GM20431 (cell line): ENCODE measurements at regions not wholly inside any gene's neighbourhood (a gene's known extent, or its start where the extent isn't known, plus 50 kb on each side); places are given as distances from the start of the nearest gene placed in this dataset.
"Not testable (repeated sequence)": the region's sequence is repeated elsewhere in the genome, so short reads cannot be mapped to it uniquely, and the experiment has no call there.

ENCODE experiments used
- in situ Hi-C: fragments of 300-500 bp; cut with MseI, MboI; formaldehyde crosslinking; loops from one replicate; pipeline ENCODE4 v1.15.0; 2020; ENCODE audit warnings: low sequenced_read_pairs; ENCODE audit not compliant: unreplicated experiment

- in situ Hi-C loops = no loop called here
These were observed 674.3 kb downstream of the TMEM121 start for GRCh38 chr14:106200541-106201315.

GRCh38 chr14:106201376-106201775 is 675.0 kb downstream of the TMEM121 start:
- in situ Hi-C loops = no loop called here

- in situ Hi-C loops = no loop called here
These were observed 677.1 kb downstream of the TMEM121 start for GRCh38 chr14:106203438-106203837.

GRCh38 chr14:106204063-106204462 is 677.7 kb downstream of the TMEM121 start:
- in situ Hi-C loops = no loop called here

- in situ Hi-C loops = no loop called here
These were observed 680.9 kb downstream of the TMEM121 start for GRCh38 chr14:106207316-106207715.

- in situ Hi-C loops = no loop called here
These were observed 682.4 kb downstream of the TMEM121 start for GRCh38 chr14:106208794-106209193.

GRCh38 chr14:106209755-106210154 is 683.4 kb downstream of the TMEM121 start:
- in situ Hi-C loops = no loop called here

- in situ Hi-C loops = no loop called here
These were observed 684.3 kb downstream of the TMEM121 start for GRCh38 chr14:106210650-106211049.

GRCh38 chr14:106211334-106211900 is 685.0 kb downstream of the TMEM121 start:
- in situ Hi-C loops = no loop called here

GRCh38 chr14:106215229-106215628 is 688.8 kb downstream of the TMEM121 start:
- in situ Hi-C loops = no loop called here

GRCh38 chr14:106216679-106217078 is 690.3 kb downstream of the TMEM121 start:
- in situ Hi-C loops = no loop called here

GRCh38 chr14:106218174-106218573 is 691.8 kb downstream of the TMEM121 start:
- in situ Hi-C loops = no loop called here

GRCh38 chr14:106222311-106222710 is 695.9 kb downstream of the TMEM121 start:
- in situ Hi-C loops = no loop called here

GRCh38 chr14:106222731-106223130 is 696.3 kb downstream of the TMEM121 start:
- in situ Hi-C loops = no loop called here

GRCh38 chr14:106227793-106228192 is 701.4 kb downstream of the TMEM121 start:
- in situ Hi-C loops = no loop called here

- in situ Hi-C loops = no loop called here
These were observed 702.3 kb downstream of the TMEM121 start for GRCh38 chr14:106228541-106229158.

GRCh38 chr14:106230071-106230470 is 703.7 kb downstream of the TMEM121 start:
- in situ Hi-C loops = no loop called here

GRCh38 chr14:106233191-106233590 is 706.8 kb downstream of the TMEM121 start:
- in situ Hi-C loops = not testable (repeated sequence)

- in situ Hi-C loops = not testable (repeated sequence)
These were observed 708.3 kb downstream of the TMEM121 start for GRCh38 chr14:106234525-106235254.

GRCh38 chr14:106235356-106236159 is 709.2 kb downstream of the TMEM121 start:
- in situ Hi-C loops = no loop called here
